ENCODE measurements at regions not wholly inside any gene's neighbourhood (a gene's known extent, or its start where the extent isn't known, plus 50 kb on each side); places are given as distances from the start of the nearest gene placed in this dataset.

- TF ChIP-seq, protein P1, sequence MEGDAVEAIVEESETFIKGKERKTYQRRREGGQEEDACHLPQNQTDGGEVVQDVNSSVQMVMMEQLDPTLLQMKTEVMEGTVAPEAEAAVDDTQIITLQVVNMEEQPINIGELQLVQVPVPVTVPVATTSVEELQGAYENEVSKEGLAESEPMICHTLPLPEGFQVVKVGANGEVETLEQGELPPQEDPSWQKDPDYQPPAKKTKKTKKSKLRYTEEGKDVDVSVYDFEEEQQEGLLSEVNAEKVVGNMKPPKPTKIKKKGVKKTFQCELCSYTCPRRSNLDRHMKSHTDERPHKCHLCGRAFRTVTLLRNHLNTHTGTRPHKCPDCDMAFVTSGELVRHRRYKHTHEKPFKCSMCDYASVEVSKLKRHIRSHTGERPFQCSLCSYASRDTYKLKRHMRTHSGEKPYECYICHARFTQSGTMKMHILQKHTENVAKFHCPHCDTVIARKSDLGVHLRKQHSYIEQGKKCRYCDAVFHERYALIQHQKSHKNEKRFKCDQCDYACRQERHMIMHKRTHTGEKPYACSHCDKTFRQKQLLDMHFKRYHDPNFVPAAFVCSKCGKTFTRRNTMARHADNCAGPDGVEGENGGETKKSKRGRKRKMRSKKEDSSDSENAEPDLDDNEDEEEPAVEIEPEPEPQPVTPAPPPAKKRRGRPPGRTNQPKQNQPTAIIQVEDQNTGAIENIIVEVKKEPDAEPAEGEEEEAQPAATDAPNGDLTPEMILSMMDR (IDR thresholded peaks at IDR 0.05), result no peak
- TF ChIP-seq POLR2A (IDR thresholded peaks at IDR 0.05), result no peak
- Histone ChIP-seq H3K27ac (no peak overlapping the region), H3K36me3 (no peaks in the 10 kb centered on the region), H3K4me1 (no peaks in the 10 kb centered on the region), H3K9me3 (no peaks in the 10 kb centered on the region), H3K4me3 (no peak overlapping the region), H3K27me3 (no peaks in the 10 kb centered on the region)
- no peak for DNase-seq
These were observed 1036.3 kb downstream of the TBL1XR1 start for GRCh38 chr3:176160997-176161396.

DNA sequence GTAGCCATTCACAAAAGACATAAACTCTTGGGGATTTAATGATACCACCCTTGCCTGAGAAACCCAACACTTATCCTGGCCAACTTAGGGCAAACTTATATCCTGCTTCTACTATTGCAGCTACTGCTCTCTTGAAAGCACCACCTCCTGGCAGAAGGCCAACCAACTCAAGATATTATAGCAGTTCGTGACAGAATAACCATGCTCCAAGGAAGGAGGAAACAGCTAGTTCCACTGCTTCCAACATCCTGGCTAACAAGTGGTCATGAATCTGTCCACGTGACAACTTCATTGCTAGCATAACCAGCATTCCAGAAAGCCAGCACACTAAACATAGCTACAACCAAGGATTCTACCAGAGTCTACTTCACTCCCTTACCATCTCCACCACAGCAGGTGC lies 1037.5 kb downstream of the TBL1XR1 start:
- Histone ChIP-seq H3K27me3 (no peaks in the 10 kb centered on the region), H3K36me3 (no peaks in the 10 kb centered on the region), H3K4me1 (no peaks in the 10 kb centered on the region), H3K27ac (no peak overlapping the region), H3K9me3 (no peaks in the 10 kb centered on the region), H3K4me3 (no peak overlapping the region)
- no peak for DNase-seq
- TF ChIP-seq, protein P1 (IDR thresholded peaks at IDR 0.05), result no peak
- TF ChIP-seq POLR2A (IDR thresholded peaks at IDR 0.05), result no peak

GRCh38 chr3:176155012-176155411 lies 1042.3 kb downstream of the TBL1XR1 start:
- no peaks in the 10 kb centered on the region for H3K9me3 ChIP-seq
- TF ChIP-seq POLR2A (IDR thresholded peaks at IDR 0.05), result no peak
- TF ChIP-seq, protein P1 (IDR thresholded peaks at IDR 0.05), result no peak
- no peaks in the 10 kb centered on the region for H3K4me1 ChIP-seq
- H3K27me3 ChIP-seq, result no peaks in the 10 kb centered on the region
- no peak overlapping the region for H3K4me3 ChIP-seq
- H3K36me3 ChIP-seq, result no peaks in the 10 kb centered on the region
- H3K27ac ChIP-seq, result no peak overlapping the region
- no peak for DNase-seq

- TF ChIP-seq, protein P1 (IDR thresholded peaks at IDR 0.05), result no peak
- no peak for TF ChIP-seq POLR2A (IDR thresholded peaks at IDR 0.05)
- H3K9me3 ChIP-seq, result no peaks in the 10 kb centered on the region
These were observed 1047.7 kb downstream of the TBL1XR1 start for GRCh38 chr3:176149567-176149966.

GRCh38 chr3:176147251-176147650 lies 1050.0 kb downstream of the TBL1XR1 start:
- H3K27ac ChIP-seq, result no peak overlapping the region
- no peaks in the 10 kb centered on the region for H3K4me1 ChIP-seq
- TF ChIP-seq, protein P1 (IDR thresholded peaks at IDR 0.05), result no peak
- no peak for TF ChIP-seq POLR2A (IDR thresholded peaks at IDR 0.05)
- no peak overlapping the region for H3K4me3 ChIP-seq
- DNase-seq, result no peak
- no peaks in the 10 kb centered on the region for H3K27me3 ChIP-seq
- H3K9me3 ChIP-seq, result no peaks in the 10 kb centered on the region
- no peaks in the 10 kb centered on the region for H3K36me3 ChIP-seq

More at GRCh38 chr3:176149567-176149966, 1047.7 kb downstream of the TBL1XR1 start:
- no peak for DNase-seq
- Histone ChIP-seq H3K4me3 (no peak overlapping the region), H3K36me3 (no peaks in the 10 kb centered on the region), H3K27ac (no peak overlapping the region), H3K4me1 (no peaks in the 10 kb centered on the region), H3K27me3 (no peaks in the 10 kb centered on the region)

DNA sequence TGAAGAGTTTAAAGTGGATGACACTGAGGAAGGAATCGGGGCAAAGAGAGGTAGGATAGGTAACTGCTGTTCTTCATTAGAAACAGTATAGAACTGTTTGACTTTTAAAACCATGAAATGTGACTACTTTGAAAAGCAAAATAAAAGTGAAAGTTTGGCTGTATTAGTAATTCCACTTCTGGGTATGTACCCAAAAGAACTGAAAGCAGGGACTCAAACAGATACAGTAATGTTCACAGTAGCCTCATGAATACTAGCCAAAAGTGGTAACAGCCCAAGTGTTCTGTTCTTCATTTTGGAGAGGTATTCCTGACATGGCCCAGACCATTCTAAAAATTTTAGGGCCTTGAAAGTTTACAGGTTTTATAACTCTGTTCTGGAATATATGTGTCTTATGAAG lies 1055.4 kb downstream of the TBL1XR1 start:
- TF ChIP-seq, protein P1 (IDR thresholded peaks at IDR 0.05), result no peak
- TF ChIP-seq POLR2A (IDR thresholded peaks at IDR 0.05), result no peak

More for the DNA sequence above, 1055.4 kb downstream of the TBL1XR1 start:
- Histone ChIP-seq H3K27me3 (no peaks in the 10 kb centered on the region), H3K9me3 (no peaks in the 10 kb centered on the region), H3K4me3 (no peak overlapping the region), H3K36me3 (no peaks in the 10 kb centered on the region), H3K4me1 (no peaks in the 10 kb centered on the region), H3K27ac (no peak overlapping the region)
- DNase-seq, result no peak

Data from Peyer's patch (tissue), 4 donors.